ENCODE measurements at regions not wholly inside any gene's neighbourhood (a gene's known extent, or its start where the extent isn't known, plus 50 kb on each side); places are given as distances from the start of the nearest gene placed in this dataset.

DNA sequence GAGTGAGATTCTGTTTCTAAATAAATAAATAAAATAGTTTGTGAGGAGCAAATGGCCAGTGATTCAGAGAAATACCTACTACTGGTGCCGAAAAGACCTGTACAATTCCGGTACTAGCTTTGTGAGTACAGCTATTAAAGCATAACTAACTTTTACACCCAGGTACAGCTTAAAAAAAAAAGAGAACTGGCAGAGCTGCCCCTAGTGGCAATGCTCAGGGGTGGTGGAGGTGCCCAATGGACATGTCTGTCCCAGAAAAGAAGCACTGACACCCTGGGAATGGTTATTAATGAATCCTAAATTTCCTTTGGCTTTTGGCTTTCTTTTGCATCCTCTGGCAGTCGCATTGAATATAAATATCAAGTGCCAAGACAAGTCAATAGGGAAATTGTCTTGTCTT, 87.0 kb downstream of the LIPG start:
- no peak for DNase-seq
- ATAC-seq = no peak
- no peaks in the 10 kb centered on the region for H3K27me3 ChIP-seq
- in situ Hi-C loops (cut with MboI; ENCODE audit: low sequenced_read_pairs in 4 of 4) = no loop called here
- no peaks in the 10 kb centered on the region for H3K36me3 ChIP-seq
- H3K27ac ChIP-seq = peak overlapping the region; percentile 54 to 80 (median 68)
- TF ChIP-seq, protein P1, sequence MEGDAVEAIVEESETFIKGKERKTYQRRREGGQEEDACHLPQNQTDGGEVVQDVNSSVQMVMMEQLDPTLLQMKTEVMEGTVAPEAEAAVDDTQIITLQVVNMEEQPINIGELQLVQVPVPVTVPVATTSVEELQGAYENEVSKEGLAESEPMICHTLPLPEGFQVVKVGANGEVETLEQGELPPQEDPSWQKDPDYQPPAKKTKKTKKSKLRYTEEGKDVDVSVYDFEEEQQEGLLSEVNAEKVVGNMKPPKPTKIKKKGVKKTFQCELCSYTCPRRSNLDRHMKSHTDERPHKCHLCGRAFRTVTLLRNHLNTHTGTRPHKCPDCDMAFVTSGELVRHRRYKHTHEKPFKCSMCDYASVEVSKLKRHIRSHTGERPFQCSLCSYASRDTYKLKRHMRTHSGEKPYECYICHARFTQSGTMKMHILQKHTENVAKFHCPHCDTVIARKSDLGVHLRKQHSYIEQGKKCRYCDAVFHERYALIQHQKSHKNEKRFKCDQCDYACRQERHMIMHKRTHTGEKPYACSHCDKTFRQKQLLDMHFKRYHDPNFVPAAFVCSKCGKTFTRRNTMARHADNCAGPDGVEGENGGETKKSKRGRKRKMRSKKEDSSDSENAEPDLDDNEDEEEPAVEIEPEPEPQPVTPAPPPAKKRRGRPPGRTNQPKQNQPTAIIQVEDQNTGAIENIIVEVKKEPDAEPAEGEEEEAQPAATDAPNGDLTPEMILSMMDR (IDR thresholded peaks at IDR 0.05 in 4 of 5, conservative IDR thresholded peaks at IDR 0.05 in 1 of 5) = peak in 1 of 5 experiments; percentile 32
- no peak for TF ChIP-seq POLR2A (IDR thresholded peaks at IDR 0.05)
- intact Hi-C loops (cut with DNase I; ENCODE audit: low total_unique reads) = loop anchor here (5.0 kb wide), 1 partner anchor 87 kb away; the partner anchor contains the start of gene LIPG
- H3K4me3 ChIP-seq = no peak overlapping the region
- peaks cover 20 to 41% of the 10 kb centered on the region in 2 donors for H3K4me1 ChIP-seq
- H3K9me3 ChIP-seq = no peaks in the 10 kb centered on the region
